Esophagus squamous epithelium (tissue), 5 donors: ENCODE measurements at regions not wholly inside any gene's neighbourhood (a gene's known extent, or its start where the extent isn't known, plus 50 kb on each side); places are given as distances from the start of the nearest gene placed in this dataset.

Source experiments
- DNase-seq: peaks from one replicate; lab custom pipeline; 2025; lab: John Stamatoyannopoulos, UW
- H3K27ac ChIP-seq, 4 donors: fragments of 200-600 bp; sonication (generic); one replicate each; pipeline ENCODE4 v1.5.1; 2016 to 2019; ENCODE audit warnings: mild to moderate bottlenecking in 1 of 4
- H3K27me3 ChIP-seq, 4 donors: fragments of 200-600 bp; sonication (generic); 1 replicate in 3 of 4; 2 replicates in 1 of 4; pipeline versions ENCODE4 v1.5.1 to v1.6.0; 2017 to 2021; ENCODE audit warnings: antibody characterized with exemption in 1 of 4
- H3K36me3 ChIP-seq, 3 donors: fragments of 200-600 bp; sonication (generic); one replicate each; pipeline ENCODE4 v1.5.1; 2016 to 2019
- H3K4me1 ChIP-seq, 3 donors: fragments of 200-600 bp; sonication (generic); one replicate each; pipeline ENCODE4 v1.5.1; 2017 to 2019
- H3K4me3 ChIP-seq, 4 donors: fragments of 200-600 bp; sonication (generic); 1 replicate in 3 of 4; 2 replicates in 1 of 4; pipeline ENCODE4 v1.5.1; 2016 to 2019; ENCODE audit warnings: mild to moderate bottlenecking in 2 of 4, moderate library complexity in 1 of 4
- H3K9me3 ChIP-seq, 3 donors: fragments of 200-600 bp; sonication (generic); one replicate each; pipeline ENCODE4 v1.5.1; 2016 to 2019
- POLR2A ChIP-seq, 4 donors: fragments of 450-650 bp; IDR thresholded peaks; one replicate each; pipeline ENCODE4 v1.6.1; 2017; ENCODE audit warnings: antibody characterized with exemption in 4 of 4, mild to moderate bottlenecking in 4 of 4, moderate library complexity in 3 of 4
- WGBS, 2 donors: methylation state at CpG; one replicate each; pipeline ENCODE4 v1.1.5; 2018; 5-methylcytosine and 5-hydroxymethylcytosine counted together
- intact Hi-C: fragments of 100-400 bp; cut with DNase I; formaldehyde crosslinking; loops from one replicate; pipeline ENCODE4 v1.15.0; 2022
- TF ChIP-seq, protein P1 (sequence below), 6 experiments: fragments of 450-650 bp in 4 of 6; fragments of 200-600 bp in 2 of 6; sonication (generic) in 2 of 6; IDR thresholded peaks; one replicate each; pipeline ENCODE4 v1.5.1; 2016 to 2019; ENCODE audit warnings: antibody characterized with exemption in 6 of 6, mild to moderate bottlenecking in 4 of 6, moderate library complexity in 4 of 6
- donor health status: DM: yes; HTN: yes; CAD: no.

GRCh38 chr5:82821846-82822633 is 255.2 kb downstream of the TMEM167A start:
- no peaks in the 10 kb centered on the region for H3K36me3 ChIP-seq
- no peak overlapping the region for H3K4me3 ChIP-seq
- no peak for DNase-seq
- 61 to 70% methylated on average over 3 of the region's 3 CpGs for WGBS, 2 donors
- TF ChIP-seq, protein P1, sequence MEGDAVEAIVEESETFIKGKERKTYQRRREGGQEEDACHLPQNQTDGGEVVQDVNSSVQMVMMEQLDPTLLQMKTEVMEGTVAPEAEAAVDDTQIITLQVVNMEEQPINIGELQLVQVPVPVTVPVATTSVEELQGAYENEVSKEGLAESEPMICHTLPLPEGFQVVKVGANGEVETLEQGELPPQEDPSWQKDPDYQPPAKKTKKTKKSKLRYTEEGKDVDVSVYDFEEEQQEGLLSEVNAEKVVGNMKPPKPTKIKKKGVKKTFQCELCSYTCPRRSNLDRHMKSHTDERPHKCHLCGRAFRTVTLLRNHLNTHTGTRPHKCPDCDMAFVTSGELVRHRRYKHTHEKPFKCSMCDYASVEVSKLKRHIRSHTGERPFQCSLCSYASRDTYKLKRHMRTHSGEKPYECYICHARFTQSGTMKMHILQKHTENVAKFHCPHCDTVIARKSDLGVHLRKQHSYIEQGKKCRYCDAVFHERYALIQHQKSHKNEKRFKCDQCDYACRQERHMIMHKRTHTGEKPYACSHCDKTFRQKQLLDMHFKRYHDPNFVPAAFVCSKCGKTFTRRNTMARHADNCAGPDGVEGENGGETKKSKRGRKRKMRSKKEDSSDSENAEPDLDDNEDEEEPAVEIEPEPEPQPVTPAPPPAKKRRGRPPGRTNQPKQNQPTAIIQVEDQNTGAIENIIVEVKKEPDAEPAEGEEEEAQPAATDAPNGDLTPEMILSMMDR (IDR thresholded peaks at IDR 0.05) = no peak
- TF ChIP-seq POLR2A (IDR thresholded peaks at IDR 0.05) = no peak
- no peak overlapping the region for H3K27ac ChIP-seq
- H3K9me3 ChIP-seq = no peaks in the 10 kb centered on the region
- no peaks in the 10 kb centered on the region for H3K27me3 ChIP-seq
- intact Hi-C loops = no loop called here
- no peaks in the 10 kb centered on the region for H3K4me1 ChIP-seq

GRCh38 chr5:82820961-82821845 is 256.0 kb downstream of the TMEM167A start:
- 60 to 64% methylated on average over 10 of the region's 10 CpGs for WGBS, 2 donors
- Histone ChIP-seq H3K27ac (no peak overlapping the region), H3K9me3 (no peaks in the 10 kb centered on the region), H3K4me1 (no peaks in the 10 kb centered on the region), H3K36me3 (no peaks in the 10 kb centered on the region), H3K4me3 (no peak overlapping the region), H3K27me3 (no peaks in the 10 kb centered on the region)
- no peak for TF ChIP-seq POLR2A (IDR thresholded peaks at IDR 0.05)
- TF ChIP-seq, protein P1 (IDR thresholded peaks at IDR 0.05) = no peak
- intact Hi-C loops = no loop called here
- no peak for DNase-seq

DNA sequence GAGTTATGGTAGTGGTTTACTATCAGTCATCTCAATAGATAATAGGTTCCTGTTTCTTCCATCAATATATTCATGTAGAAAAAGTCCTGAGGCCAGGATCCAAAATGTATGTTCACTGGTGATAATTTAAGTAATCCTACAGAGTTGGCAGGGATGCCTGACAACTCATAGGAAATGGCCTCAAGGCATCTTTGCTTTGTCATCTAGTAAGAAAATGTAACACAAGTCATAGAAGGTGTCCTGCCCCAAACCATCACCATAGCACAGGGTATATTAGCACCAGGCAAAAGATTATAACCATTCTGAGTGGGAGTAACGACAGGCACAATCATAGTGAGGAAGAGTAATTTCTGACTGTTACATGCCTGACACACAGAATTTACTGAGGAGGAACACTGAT is 257.0 kb downstream of the TMEM167A start:
- Histone ChIP-seq H3K27me3 (no peaks in the 10 kb centered on the region), H3K9me3 (no peaks in the 10 kb centered on the region), H3K27ac (no peak overlapping the region), H3K4me1 (no peaks in the 10 kb centered on the region), H3K4me3 (no peak overlapping the region), H3K36me3 (no peaks in the 10 kb centered on the region)
- TF ChIP-seq, protein P1 (IDR thresholded peaks at IDR 0.05) = no peak
- no peak for TF ChIP-seq POLR2A (IDR thresholded peaks at IDR 0.05)
- no peak for DNase-seq
- 33 to 43% methylated on average over 1 of the region's 1 CpG for WGBS, 2 donors
- intact Hi-C loops = no loop called here

GRCh38 chr5:82817897-82818676 is 259.1 kb downstream of the TMEM167A start:
- no peak overlapping the region for H3K4me3 ChIP-seq
- H3K4me1 ChIP-seq = no peaks in the 10 kb centered on the region
- no peak for DNase-seq
- no peaks in the 10 kb centered on the region for H3K9me3 ChIP-seq
- WGBS, 2 donors = 70 to 73% methylated on average over 7 of the region's 7 CpGs
- intact Hi-C loops = no loop called here
- TF ChIP-seq POLR2A (IDR thresholded peaks at IDR 0.05) = no peak
- TF ChIP-seq, protein P1 (IDR thresholded peaks at IDR 0.05) = no peak
- H3K36me3 ChIP-seq = no peaks in the 10 kb centered on the region
- no peak overlapping the region for H3K27ac ChIP-seq
- H3K27me3 ChIP-seq = no peaks in the 10 kb centered on the region
